Hepatocyte (in vitro differentiated cells): ENCODE measurements at regions not wholly inside any gene's neighbourhood (a gene's known extent, or its start where the extent isn't known, plus 50 kb on each side); places are given as distances from the start of the nearest gene placed in this dataset.

Experiments used
- DNase-seq: peaks from one replicate; pipeline ENCODE4 v3.0.0-alpha.2; 2016; ENCODE audit warnings: low spot score
- H2AFZ ChIP-seq: fragments of 200-600 bp; sonication (generic); 2 replicates; pipeline ENCODE4 v1.6.0; 2016; ENCODE audit warnings: antibody characterized with exemption, mild to moderate bottlenecking
- H3K27ac ChIP-seq: fragments of 200-600 bp; sonication (generic); 2 replicates; pipeline ENCODE4 v1.5.1; 2016; ENCODE audit warnings: mild to moderate bottlenecking
- H3K27me3 ChIP-seq: fragments of 200-600 bp; sonication (generic); 2 replicates; pipeline ENCODE4 v1.6.1; 2016
- H3K36me3 ChIP-seq: fragments of 200-600 bp; sonication (generic); replicated peaks from 2 replicates; pipeline ENCODE4 v1.5.1; 2016; ENCODE audit warnings: low read depth; ENCODE audit not compliant: insufficient read depth
- H3K4me1 ChIP-seq: fragments of 200-600 bp; sonication (generic); 2 replicates; pipeline ENCODE4 v1.5.1; 2016; ENCODE audit warnings: mild to moderate bottlenecking, moderate library complexity; ENCODE audit not compliant: insufficient read depth
- H3K4me2 ChIP-seq: fragments of 200-600 bp; sonication (generic); 2 replicates; pipeline ENCODE4 v1.6.0; 2016
- H3K4me3 ChIP-seq: fragments of 200-600 bp; sonication (generic); 2 replicates; pipeline ENCODE4 v1.5.1; 2016; ENCODE audit warnings: mild to moderate bottlenecking
- H3K79me2 ChIP-seq: fragments of 200-600 bp; sonication (generic); 2 replicates; pipeline ENCODE4 v1.6.0; 2017; ENCODE audit warnings: mild to moderate bottlenecking
- H3K9me2 ChIP-seq: fragments of 200-600 bp; sonication (generic); replicated peaks from 2 replicates; pipeline ENCODE4 v1.6.0; 2017; ENCODE audit warnings: mild to moderate bottlenecking; ENCODE audit not compliant: insufficient read depth
- H3K9me3 ChIP-seq: fragments of 200-600 bp; sonication (generic); 2 replicates; pipeline ENCODE4 v1.5.1; 2016; ENCODE audit warnings: low read depth, mild to moderate bottlenecking
- H4K20me1 ChIP-seq: fragments of 200-600 bp; sonication (generic); 2 replicates; pipeline ENCODE4 v1.6.0; 2016; ENCODE audit warnings: mild to moderate bottlenecking; ENCODE audit not compliant: insufficient read depth, poor library complexity, severe bottlenecking
- EZH2 ChIP-seq: fragments of 200-600 bp; sonication (generic); IDR thresholded peaks from 2 replicates; pipeline ENCODE4 v1.6.1; 2016; ENCODE audit warnings: antibody characterized with exemption, mild to moderate bottlenecking, borderline replicate concordance
- EZH2phosphoT487 ChIP-seq: fragments of 200-600 bp; sonication (generic); IDR thresholded peaks from one replicate; pipeline ENCODE4 v1.6.1; 2018; ENCODE audit warnings: antibody characterized with exemption, mild to moderate bottlenecking, low read depth, moderate library complexity; ENCODE audit not compliant: unreplicated experiment, severe bottlenecking
- WGBS: methylation state at CpG from one replicate; pipeline ENCODE4 v1.1.6; 2016; ENCODE audit warnings: low lambda C conversion rate; ENCODE audit errors: missing lambda C conversion rate; 5-methylcytosine and 5-hydroxymethylcytosine counted together
- TF ChIP-seq, protein P1 (sequence below): fragments of 200-600 bp; sonication (generic); IDR thresholded peaks from 2 replicates; pipeline ENCODE4 v1.5.1; 2016; ENCODE audit warnings: antibody characterized with exemption, mild to moderate bottlenecking; ENCODE audit not compliant: poor library complexity

DNA sequence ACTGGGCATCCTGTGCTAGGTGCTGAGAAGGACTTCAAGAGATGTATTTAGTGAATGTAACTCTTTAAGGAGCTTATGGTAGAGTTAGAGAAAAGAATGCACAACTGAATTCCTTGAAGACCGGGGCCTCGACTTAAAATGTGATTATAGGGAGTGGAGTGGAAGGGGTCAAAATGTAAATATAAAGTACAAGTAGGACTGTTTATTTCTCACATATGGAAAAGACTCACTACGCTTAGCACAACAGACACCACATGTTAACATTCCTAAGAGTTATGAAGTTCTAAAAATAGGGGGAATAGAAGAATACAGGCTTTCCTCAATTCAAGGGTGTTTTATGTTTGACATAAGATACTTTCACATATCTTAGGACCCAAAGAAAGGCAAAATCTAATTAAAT is 117.8 kb upstream of the OSMR start:
- Histone ChIP-seq H3K4me2 (no peak overlapping the region), H3K9me3 (no peaks in the 10 kb centered on the region), H3K79me2 (no peaks in the 10 kb centered on the region), H3K4me3 (no peak overlapping the region), H3K27ac (no peak overlapping the region), H4K20me1 (no peaks in the 10 kb centered on the region), H3K9me2 (no peaks in the 10 kb centered on the region), H3K4me1 (no peaks in the 10 kb centered on the region), H2AFZ (no peak overlapping the region), H3K27me3 (no peaks in the 10 kb centered on the region), H3K36me3 (no peaks in the 10 kb centered on the region)
- WGBS, result 53% methylated on average over 3 of the region's 3 CpGs
- TF ChIP-seq EZH2phosphoT487, result no peak
- TF ChIP-seq, protein P1, sequence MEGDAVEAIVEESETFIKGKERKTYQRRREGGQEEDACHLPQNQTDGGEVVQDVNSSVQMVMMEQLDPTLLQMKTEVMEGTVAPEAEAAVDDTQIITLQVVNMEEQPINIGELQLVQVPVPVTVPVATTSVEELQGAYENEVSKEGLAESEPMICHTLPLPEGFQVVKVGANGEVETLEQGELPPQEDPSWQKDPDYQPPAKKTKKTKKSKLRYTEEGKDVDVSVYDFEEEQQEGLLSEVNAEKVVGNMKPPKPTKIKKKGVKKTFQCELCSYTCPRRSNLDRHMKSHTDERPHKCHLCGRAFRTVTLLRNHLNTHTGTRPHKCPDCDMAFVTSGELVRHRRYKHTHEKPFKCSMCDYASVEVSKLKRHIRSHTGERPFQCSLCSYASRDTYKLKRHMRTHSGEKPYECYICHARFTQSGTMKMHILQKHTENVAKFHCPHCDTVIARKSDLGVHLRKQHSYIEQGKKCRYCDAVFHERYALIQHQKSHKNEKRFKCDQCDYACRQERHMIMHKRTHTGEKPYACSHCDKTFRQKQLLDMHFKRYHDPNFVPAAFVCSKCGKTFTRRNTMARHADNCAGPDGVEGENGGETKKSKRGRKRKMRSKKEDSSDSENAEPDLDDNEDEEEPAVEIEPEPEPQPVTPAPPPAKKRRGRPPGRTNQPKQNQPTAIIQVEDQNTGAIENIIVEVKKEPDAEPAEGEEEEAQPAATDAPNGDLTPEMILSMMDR, result no peak
- TF ChIP-seq EZH2, result no peak
- no peak for DNase-seq

DNA sequence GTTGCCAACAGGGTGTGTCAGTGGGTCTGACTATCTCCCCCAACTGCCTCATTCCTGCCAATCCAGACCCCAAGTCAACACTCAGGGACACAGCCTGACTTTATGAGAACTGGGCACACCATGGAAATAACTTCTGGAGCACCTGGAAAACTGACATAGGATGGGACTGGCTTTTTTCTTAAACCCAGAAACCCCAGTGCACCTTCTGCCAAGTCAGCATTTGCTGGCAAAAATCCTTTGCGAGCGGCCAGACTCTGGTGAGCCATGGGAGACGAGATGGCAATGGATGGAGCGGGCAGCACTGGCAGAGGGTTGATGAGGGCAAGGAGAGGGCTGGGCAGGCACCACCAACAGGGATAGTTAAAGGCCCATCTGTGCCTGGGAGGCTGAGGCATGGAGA is 114.4 kb upstream of the OSMR start:
- Histone ChIP-seq H3K79me2 (no peaks in the 10 kb centered on the region), H3K4me1 (no peaks in the 10 kb centered on the region), H3K36me3 (no peaks in the 10 kb centered on the region), H3K27me3 (no peaks in the 10 kb centered on the region), H3K4me3 (no peak overlapping the region), H3K9me2 (no peaks in the 10 kb centered on the region), H2AFZ (no peak overlapping the region), H4K20me1 (no peaks in the 10 kb centered on the region), H3K27ac (no peak overlapping the region), H3K4me2 (no peak overlapping the region), H3K9me3 (no peaks in the 10 kb centered on the region)
- no peak for DNase-seq
- no peak for TF ChIP-seq EZH2phosphoT487
- no peak for TF ChIP-seq EZH2
- TF ChIP-seq, protein P1, result no peak
- 66% methylated on average over 4 of the region's 4 CpGs for WGBS

DNA sequence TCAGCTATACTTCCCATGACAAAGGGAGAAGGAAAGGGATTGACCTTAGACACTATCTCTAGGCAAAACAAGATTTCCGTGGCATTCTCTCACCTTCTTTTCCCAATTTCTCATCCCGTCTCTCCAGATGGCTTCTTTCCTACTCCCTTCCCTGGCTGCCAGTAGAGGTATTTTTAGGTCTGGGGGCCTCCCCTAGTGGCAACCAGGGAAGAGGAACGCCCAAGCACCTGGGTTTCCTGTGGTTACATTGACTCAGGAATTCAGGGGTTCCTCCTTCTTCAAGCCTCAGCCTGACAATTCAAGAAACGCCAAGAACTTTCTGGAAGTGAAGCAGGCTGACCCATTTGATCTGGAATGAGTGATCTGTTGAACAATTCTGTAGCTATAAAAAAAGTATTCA is 111.5 kb upstream of the OSMR start:
- H3K27me3 ChIP-seq, result no peaks in the 10 kb centered on the region
- TF ChIP-seq EZH2 (no peak), EZH2phosphoT487 (no peak)
- TF ChIP-seq, protein P1, result no peak
- H3K9me2 ChIP-seq, result no peaks in the 10 kb centered on the region
- no peaks in the 10 kb centered on the region for H3K79me2 ChIP-seq
- H4K20me1 ChIP-seq, result no peaks in the 10 kb centered on the region
- no peaks in the 10 kb centered on the region for H3K36me3 ChIP-seq
- H3K27ac ChIP-seq, result no peak overlapping the region
- H3K9me3 ChIP-seq, result no peaks in the 10 kb centered on the region
- H3K4me1 ChIP-seq, result no peaks in the 10 kb centered on the region
- no peak overlapping the region for H2AFZ ChIP-seq
- H3K4me3 ChIP-seq, result no peak overlapping the region
- 63% methylated on average over 4 of the region's 4 CpGs for WGBS
- DNase-seq, result no peak
- H3K4me2 ChIP-seq, result no peak overlapping the region

DNA sequence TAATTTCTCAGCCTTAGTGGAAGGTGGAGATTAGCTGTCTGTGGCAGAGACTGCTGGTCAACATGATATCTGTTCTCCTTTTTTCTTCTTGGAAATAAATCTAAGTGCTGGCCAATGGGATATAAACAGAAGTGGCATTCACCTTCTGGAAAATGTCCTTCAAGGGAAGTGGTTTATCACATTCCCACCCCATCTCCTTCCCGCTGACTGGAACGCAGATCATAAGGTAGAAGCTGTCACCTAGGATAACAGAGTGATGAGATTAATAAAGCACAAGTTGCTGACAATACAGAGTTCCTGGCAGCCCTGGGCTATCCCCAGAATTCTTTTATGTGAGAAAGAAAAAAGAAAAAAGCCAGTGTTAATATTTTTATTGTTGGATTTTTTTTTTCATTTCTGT is 109.7 kb upstream of the OSMR start:
- 40% methylated on average over 2 of the region's 2 CpGs for WGBS
- no peak for TF ChIP-seq EZH2phosphoT487
- TF ChIP-seq, protein P1, result no peak
- Histone ChIP-seq H4K20me1 (no peaks in the 10 kb centered on the region), H3K4me2 (no peak overlapping the region), H3K4me1 (no peaks in the 10 kb centered on the region), H3K9me3 (no peaks in the 10 kb centered on the region), H3K36me3 (no peaks in the 10 kb centered on the region), H3K4me3 (no peak overlapping the region), H2AFZ (no peak overlapping the region), H3K27me3 (no peaks in the 10 kb centered on the region), H3K27ac (no peak overlapping the region), H3K79me2 (no peaks in the 10 kb centered on the region), H3K9me2 (no peaks in the 10 kb centered on the region)
- DNase-seq, result no peak
